GM21390 (cell line): ENCODE measurements at regions not wholly inside any gene's neighbourhood (a gene's known extent, or its start where the extent isn't known, plus 50 kb on each side); places are given as distances from the start of the nearest gene placed in this dataset.

ENCODE experiments used
- ATAC-seq: cut with Tn5 transposase; IDR thresholded peaks from one replicate; pipeline ENCODE4 v1.9.1; 2021; ENCODE audit not compliant: unreplicated experiment

DNA sequence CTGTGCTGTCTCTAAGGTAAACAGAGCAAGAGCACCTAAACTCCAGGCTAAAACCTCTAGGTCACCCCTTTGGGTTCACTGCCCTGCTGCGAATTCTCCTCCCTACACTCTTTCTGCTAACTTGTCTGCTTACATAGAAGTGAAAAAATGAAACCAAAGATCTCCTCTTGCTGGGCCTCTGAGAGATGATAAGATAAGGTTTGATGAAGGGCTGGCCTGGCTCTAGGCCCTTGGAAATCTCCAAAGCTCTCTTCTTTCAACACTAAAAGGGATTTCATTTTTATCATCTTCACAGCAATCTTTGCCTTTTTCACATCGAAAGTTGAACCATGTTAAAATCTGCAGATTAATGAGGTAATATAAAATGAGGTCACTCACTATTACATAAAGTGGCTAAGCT lies 450.8 kb upstream of the TLE4 start:
- ATAC-seq = no peak

DNA sequence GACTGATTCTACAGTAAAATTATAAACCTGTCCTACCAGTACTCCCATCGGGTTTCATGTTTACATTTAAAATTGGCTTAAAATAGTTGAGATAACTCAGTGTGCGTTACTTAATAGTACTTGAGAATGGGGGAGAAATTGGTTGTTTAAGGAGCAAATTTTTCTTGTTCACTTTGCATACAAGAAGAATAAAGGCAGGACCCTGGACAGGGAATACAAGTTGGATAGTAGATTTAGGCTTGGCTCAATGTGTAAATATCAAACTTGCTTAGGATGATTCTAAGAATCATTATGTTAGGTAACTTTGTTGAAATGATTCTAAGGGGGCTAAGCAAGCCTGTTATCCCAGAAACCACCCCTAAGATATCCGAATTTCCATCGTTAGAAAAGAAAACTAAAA lies 448.4 kb upstream of the TLE4 start:
- ATAC-seq = no peak

DNA sequence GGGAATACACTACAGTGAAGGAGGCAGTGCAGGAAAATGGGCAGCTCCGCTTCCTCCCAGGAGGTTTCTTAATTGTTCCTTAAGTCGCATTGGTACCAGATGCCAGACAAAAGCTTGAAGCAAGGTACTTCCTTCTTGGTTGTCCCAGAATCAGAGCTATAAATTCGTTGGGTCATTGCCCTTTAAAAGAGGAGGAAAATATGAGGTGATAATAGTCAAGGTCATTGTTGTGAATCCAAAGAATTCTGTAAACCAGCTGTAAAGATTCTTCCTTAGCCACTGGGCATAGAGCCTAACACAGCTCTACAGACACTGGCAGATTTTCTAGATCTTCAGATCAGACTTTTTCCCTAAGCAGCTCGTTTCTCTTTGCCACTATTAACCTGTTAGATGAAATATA lies 444.1 kb upstream of the TLE4 start:
- ATAC-seq = no peak

DNA sequence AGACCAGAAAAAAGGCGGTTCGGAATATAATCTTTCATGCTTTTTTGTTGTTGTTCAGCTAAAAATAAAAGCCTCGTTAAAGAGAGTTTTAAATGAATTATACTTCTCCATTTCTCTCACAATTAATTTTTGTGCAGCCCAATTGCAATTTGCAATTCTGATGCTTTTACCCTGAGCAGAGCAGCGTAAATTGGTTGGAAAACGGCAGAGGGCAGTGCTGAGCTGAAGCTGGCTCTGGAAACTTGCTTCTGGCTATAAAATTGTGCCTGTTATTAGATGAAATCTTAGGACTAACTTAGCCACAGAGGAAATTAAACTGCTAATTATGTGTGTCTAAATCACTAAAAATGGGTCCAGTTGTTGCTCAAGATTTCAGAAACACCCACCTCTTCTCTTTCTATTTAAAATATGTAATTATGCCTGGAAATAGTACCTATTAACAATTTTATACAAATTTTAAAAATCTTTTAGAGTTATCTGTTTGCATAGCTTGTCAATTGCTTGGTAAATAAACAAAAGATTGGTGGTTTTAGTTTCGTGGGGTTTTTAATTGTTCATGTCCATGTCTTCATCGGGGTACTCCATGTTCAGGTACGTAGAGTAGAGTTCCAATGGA lies 441.8 kb upstream of the TLE4 start:
- no peak for ATAC-seq

DNA sequence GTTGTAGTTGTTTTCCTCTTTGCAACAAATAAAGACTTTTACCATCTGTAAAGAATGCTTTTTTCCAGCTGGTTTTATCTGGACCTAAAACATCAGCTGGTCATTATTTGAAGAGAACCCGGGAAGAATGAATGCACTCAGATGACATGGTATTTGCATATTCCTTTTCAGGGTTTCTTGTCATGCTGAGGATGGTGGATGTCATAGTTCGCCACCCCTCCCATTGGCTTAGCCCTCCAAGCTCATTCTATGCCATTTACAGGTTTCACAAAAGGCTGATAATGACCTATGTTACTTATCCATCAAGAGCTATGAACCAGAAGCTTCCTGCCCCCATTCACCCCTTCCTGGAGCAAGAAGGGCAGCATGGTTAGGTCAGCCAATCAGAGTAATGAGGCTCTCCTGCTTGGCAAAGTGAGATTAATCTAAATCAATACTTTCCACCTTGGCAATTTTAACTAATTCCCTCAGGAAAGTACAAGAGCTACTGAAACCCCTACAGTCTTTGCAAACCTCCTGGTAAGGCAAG lies 440.5 kb upstream of the TLE4 start:
- ATAC-seq = no peak

DNA sequence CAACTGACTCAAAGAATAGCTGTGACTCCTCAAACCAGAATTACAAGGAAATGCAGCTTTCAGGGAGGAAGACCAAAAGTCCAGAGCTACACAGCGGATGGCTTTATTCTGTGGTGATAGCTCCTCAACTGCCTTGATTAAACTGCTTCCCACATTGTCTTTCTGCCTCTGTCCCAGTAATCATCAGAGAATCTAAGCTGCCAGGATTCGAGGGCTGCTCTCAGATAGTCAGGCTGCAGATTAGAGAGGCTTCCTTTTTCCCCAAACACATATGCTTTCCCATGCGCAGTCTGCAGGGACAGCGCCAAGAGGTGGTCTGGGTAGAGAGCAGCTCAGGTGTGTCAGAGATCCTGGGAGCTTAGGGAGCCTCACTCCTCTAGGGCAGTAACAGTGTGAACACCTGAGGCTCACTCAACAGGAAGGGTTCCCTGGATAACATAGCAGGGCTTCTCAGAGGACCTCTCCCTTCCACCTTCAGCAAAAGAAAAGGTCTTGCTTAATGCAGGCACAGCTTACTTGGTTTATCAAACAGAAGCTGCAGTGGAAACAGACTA lies 439.9 kb upstream of the TLE4 start:
- ATAC-seq = no peak

DNA sequence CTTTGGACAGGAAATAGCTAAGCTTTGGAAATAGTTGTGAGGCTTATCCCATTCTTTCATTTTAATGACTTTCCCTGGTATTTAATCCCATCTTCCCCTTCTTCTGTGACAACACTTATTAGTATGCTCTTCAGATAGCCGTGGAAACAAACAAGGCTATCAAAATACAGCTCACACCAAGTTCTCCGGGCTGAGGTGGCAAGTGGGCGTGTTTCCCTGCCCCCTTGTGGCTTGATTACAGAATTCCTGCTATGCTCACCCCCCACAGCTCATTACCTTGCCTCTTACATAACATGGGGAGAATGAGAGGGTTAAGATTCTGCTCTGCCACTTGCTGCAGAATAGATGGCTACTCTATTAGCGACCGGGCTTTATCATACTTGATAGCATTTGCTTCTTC lies 437.1 kb upstream of the TLE4 start:
- no peak for ATAC-seq

DNA sequence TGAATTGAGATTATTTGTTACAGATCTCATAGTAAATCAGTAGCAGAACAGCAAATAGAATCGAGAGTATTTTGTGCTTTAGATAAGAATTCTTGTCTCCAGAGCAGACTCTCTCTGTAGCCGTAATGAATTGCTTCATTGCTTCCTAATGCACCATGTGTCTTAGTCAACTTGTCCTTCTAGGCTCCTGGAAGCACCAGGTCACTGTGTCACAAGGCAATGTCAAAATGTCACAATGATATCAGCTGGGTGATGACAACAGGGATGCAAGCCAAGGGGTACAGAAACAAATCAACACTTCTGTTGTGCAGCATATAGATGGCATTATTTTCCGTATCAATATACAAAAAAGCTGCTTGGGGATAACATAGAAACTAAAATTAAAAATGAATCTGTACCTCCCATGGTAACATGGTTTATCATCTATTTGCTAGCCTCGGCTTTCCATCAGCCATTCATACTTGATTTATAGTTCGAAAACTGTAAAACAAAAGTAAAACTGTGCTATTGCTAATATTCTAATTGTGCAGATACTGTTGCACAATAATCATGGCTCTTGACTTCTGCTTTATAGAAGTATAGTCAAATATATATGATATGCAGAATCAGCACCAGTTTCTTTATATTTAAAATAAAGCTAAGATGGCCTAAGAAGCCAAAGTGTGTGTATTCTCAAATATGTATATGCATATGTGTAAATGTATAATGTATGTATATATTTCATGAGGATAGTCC lies 435.9 kb upstream of the TLE4 start:
- no peak for ATAC-seq

DNA sequence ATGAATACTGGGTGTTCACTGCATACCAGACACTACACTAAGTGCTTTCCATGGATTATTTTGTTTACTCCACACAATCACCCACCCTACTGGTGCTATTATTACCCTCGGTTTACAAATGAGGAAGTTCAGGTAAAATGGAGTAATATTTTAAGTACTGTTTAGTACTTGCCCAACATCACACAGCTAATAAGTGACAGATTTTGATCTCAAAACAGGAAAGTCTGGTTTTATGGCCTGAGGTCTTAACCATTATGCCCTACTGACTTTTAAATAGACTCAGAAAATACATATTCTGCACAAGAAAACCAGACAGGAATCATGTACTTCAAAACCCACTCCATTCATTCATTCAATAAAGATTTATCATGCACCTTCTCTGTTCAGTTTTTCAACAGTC lies 431.0 kb upstream of the TLE4 start:
- no peak for ATAC-seq

DNA sequence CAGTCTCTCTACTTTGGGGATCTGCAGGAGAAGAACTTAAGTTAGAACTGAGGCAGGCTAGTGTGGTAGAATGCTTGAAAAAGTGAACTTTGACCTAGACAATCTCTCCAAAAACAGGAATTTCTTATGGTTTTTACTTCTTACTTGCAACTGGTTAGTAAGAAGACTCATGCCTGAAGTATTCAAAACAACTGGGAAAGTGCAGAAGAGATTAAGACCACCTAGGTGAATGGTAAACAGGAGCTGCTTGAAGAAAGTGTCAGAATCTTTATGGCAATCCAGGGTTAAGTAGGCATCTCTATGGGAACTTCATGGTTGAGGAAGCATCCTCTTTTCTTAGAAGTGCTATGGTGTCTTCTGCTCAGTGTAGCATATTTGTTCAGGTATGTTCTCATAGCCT lies 428.6 kb upstream of the TLE4 start:
- no peak for ATAC-seq

DNA sequence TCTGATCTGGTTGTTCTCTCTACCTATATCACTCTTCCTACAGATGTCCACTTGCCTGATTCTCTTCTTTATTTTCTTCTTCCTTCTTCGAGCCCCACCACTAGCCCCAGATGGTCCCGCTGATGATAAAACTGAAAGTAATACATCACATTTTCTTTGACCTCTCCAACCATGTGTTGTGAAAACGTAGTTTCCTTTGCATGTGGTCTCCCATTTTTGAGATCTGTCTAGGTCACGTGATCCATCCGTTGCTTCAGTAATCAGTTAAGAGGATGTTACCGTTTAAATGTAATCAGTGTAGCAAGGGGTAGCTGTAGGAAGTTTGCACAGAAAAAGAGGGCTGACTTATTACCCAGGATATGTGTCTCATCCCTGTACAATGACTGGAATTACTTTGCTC lies 426.3 kb upstream of the TLE4 start:
- ATAC-seq = no peak

DNA sequence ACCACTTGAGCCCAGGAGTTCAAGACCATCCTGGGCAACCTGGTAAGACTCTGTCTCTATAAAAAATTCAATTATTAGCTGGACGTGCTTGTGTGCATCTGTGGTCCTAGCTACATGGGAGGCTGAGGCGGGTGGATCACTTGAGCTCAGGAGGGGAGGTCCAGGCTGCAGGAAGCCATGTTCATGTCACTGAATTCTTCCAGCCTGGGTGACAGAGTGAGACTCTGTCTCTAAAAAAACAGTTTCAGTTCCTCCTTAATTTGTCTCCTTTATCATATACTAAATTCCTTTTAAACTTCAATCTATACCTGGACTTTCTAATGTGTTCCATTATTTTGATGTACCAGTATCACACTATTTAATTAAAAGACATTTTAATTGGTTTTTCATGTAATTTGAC lies 422.2 kb upstream of the TLE4 start:
- no peak for ATAC-seq

DNA sequence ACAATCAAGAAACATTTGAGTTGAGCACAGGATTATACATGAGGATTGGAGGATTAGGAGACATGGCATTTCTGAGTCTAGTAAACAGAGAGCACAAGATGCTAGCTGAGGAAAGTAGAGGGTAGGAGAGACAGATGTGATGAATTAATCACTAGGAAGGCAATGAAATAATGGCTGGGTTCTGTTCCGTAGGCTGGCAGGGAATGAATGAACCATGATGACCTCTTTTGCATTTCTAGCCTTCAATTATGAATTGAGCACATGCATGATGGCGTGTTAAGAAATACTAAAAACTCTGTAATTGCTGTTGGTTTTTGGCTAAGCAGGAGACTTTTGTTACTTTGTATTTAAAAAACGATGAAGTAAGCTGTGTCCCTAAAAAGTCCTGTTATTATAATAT lies 420.0 kb upstream of the TLE4 start:
- no peak for ATAC-seq

DNA sequence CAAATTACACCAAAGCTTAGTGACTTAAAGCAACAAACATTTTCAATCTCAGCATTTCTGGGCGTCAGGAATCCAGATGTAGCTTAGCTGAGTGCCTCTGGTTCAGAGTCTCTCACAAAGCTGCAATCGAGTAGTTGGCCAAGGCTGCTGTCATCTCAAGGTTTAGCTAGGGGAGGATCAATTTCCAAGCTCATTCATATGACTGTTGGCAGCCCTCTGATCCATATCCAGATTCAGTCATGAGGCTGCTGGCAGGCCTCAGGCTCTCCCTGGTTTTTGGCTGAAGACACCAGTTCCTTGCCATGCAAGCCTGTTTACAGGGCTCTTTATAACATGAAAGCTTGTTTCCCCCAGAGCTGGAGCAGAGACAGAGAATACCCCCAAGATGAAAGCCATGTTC lies 419.5 kb upstream of the TLE4 start:
- no peak for ATAC-seq

DNA sequence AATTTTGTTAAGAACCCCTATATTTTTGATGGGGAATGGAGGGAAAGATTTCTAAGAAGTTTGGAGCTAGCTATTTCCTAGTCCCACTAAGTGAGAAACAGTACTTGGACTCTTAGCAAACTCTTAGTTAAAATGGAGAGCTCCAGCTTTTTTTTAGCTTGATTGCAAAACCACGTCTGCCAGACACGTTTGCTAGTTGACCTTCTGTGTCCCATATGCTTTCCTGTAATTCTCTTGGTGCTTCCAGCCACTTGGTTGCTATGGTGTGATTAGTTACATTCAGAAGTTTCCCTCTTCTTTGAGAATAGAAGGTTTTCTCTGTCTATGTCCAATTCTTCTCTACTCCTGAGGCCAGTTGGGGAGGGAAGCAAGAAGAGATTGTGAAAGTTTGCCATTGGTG lies 417.0 kb upstream of the TLE4 start:
- ATAC-seq = no peak

DNA sequence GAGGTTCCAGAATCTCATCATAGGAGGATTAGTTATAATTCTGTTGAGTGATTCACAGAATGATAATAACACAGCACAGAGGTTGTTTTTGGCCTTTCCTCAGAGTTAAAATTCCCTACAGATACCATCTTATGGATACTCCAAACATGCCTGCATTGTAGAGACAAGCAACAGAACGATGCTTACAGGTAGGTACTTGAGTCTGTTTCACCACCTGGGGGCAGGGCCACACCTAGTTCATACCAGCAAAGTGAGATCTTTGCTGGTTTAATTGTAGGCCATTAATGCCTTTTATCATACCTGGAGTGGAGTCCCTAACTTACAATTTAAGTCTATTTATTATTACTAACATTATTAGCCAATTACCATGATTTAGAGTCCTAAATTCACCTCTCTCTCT lies 416.5 kb upstream of the TLE4 start:
- no peak for ATAC-seq

DNA sequence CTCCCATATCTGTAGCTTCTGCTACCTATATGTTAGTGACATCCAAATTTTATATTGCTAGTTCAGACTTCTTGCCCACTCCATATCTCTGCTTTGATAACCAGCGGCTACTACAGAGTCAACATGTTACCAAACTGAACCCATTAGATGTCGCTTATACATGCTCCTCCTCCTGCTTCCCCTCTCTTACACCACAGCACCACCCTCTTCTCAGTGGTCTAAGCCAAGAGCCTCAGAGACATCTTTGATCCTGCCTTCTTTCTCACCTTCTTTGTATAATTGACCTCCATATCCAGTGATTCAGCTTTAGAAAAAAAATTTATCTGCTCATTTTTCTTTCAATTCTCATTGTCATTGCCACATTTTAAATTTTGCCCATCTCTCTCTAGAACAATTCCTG lies 408.2 kb upstream of the TLE4 start:
- no peak for ATAC-seq

DNA sequence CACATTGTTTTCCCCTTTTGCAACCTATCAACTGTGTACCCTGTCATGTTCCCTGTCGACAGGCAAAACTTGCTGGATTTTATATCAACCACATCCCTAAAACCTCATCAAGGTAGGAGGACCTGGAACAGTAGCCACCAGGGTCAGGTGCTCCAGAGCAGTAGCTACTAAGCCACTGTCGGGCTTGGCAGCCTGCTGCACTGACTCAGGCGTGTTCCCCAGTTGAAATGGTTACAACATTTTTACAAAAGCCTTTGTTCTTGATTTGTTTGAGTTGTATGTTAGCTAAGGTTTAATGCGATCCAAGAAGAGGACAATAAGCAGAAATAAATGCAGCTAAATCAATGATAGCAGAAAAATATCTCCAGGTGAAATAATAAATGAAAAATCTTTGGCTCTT lies 407.4 kb upstream of the TLE4 start:
- no peak for ATAC-seq

DNA sequence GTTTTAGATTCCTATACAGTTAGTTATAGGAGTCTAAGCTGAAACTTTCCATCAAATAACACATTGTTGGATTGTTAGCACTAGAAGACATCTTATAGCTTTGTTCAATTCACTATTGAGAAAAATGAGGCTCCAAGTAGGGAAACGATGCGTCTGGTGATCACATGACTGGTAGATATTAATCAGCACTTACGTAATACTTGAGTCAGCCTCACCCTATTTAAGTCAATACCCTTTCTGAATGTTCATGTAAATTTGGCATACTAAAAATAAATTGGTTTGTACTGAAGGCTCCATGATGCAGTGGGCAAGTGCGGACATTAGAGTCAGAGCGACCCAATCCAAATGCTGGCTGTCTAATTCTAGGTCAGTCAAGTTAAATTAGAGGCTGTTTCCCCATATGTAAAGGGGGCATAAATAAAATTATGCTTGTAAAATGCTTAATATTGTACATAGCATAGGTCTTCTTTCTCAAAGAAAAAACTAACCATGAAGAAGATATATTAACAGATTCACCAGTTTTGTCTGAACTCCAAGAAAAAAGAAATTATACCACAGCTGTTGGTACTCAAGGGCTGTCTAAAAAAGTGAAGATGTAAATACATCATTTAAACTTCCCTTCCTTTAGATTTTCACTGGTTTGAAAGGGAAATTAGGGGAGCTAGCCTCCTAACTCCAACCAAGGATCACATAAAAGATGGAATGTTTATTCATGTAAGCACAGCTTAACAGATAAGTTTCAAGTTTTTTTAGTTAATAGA lies 406.6 kb upstream of the TLE4 start:
- ATAC-seq = no peak

DNA sequence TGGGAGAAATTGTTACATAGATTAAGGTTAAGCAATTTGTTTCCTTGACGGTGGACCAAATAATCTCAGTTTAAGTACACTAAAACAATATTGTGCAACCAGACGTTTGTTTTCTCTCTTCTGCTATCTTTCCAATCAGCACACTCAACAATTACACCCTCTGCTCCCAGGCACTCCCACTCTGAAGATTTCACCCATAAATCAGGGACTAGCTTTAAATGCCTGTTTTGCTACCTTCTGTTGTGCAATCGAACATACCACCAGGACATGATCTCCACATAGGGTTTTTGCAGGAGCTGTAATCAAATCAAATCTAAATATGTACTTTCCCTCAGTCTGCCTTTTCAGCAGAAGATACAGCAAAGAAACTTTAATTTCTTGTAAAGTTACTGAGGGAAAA lies 405.8 kb upstream of the TLE4 start:
- no peak for ATAC-seq

DNA sequence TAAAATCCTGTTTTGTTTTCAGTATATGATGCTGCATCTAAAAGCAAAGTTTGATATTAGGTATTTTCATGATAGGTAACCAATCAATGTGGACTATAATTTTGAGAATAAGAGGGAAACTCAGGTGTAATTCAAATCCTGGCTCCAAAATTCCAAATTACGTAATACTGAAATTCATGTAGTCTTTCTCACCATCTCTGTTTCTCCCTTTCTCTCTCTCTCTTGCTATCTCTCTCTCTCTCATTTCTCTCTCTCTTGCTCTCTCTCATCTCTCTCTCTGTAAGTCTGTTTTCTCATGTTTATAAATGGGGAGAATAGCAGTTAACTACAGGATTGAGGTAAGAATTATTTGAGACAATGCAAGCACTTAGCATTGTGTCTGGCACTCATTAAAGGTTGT lies 401.1 kb upstream of the TLE4 start:
- ATAC-seq = no peak

DNA sequence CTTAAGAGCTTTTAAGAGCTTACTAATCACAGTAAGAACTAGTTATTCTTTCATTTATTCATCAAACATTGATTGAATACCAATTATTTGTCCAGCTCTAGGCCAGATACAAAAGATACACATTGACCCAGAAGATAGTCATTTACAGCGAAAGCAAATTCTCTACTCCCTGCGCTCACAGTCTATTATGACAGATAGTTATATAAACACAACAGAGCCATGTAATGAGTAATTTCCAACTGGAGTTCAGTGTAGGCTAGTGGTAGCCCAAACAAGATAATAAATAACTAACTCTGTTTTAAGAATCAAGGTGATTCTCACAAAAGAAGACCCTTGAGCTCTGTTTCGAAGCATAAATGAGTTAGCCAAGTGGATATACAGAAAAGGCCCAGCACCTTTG lies 397.8 kb upstream of the TLE4 start:
- ATAC-seq = no peak
